Mesodermal cell (in vitro differentiated cells): ENCODE measurements at regions not wholly inside any gene's neighbourhood (a gene's known extent, or its start where the extent isn't known, plus 50 kb on each side); places are given as distances from the start of the nearest gene placed in this dataset.

Experiments used
- H3K27ac ChIP-seq: 2 replicates; pipeline ENCODE4 v1.7.0; 2013; ENCODE audit warnings: mild to moderate bottlenecking, low read depth, low read length, moderate library complexity; ENCODE audit not compliant: severe bottlenecking
- H3K36me3 ChIP-seq: 2 replicates; pipeline ENCODE4 v1.7.1; 2013; ENCODE audit warnings: mild to moderate bottlenecking, low read length, moderate library complexity; ENCODE audit not compliant: control insufficient read depth, insufficient read depth
- H3K4me1 ChIP-seq: one replicate; pipeline ENCODE4 v1.7.1; 2013; ENCODE audit warnings: mild to moderate bottlenecking, low read length; ENCODE audit not compliant: insufficient read depth, control insufficient read depth, poor library complexity, severe bottlenecking
- H3K4me3 ChIP-seq: 2 replicates; pipeline ENCODE4 v1.7.0; 2013; ENCODE audit warnings: low read length, control low read depth, mild to moderate bottlenecking; ENCODE audit not compliant: insufficient read depth, poor library complexity, severe bottlenecking; ENCODE audit errors: extremely low read depth
- H3K9me3 ChIP-seq: 2 replicates; pipeline ENCODE4 v1.7.1; 2013; ENCODE audit warnings: mild to moderate bottlenecking, low read length, moderate library complexity; ENCODE audit not compliant: control insufficient read depth
- WGBS, 2 experiments: methylation state at CpG; one replicate each; pipeline ENCODE4 v1.1.5; 2013; ENCODE audit warnings: missing lambda C conversion rate in 2 of 2; ENCODE audit not compliant: insufficient coverage in 2 of 2; 5-methylcytosine and 5-hydroxymethylcytosine counted together

DNA sequence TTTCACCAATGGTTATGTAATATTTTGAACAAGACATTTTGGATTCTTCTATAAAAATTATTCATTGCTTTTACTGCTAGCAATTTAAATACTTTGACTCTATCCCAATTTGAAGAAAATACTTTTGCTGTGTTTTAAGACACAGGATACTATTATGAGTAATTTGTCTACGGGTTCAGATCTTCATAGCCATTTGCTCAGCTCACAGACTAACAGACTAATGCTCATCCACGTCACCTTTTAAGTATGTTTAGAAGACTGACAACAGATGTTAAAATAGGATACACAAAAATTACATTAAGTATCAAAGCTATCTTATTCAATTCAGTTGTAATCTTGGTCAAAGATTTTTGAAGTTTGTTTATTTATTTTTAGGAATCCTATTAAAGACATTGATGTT lies 251.3 kb upstream of the CHRM2 start:
- Histone ChIP-seq H3K4me3 (no peak overlapping the region), H3K9me3 (no peaks in the 10 kb centered on the region), H3K4me1 (no peaks in the 10 kb centered on the region), H3K36me3 (no peaks in the 10 kb centered on the region), H3K27ac (no peak overlapping the region)
- no CpG with 5 or more reads among the region's 2 CpGs for WGBS, 2 experiments

GRCh38 chr7:136605532-136606329 lies 262.7 kb upstream of the CHRM2 start:
- no peaks in the 10 kb centered on the region for H3K36me3 ChIP-seq
- no peaks in the 10 kb centered on the region for H3K9me3 ChIP-seq
- no peaks in the 10 kb centered on the region for H3K4me1 ChIP-seq
- WGBS, 2 experiments = 86 to 95% methylated on average over 1 to 2 of the region's 2 CpGs
- H3K4me3 ChIP-seq = no peak overlapping the region
- no peak overlapping the region for H3K27ac ChIP-seq

DNA sequence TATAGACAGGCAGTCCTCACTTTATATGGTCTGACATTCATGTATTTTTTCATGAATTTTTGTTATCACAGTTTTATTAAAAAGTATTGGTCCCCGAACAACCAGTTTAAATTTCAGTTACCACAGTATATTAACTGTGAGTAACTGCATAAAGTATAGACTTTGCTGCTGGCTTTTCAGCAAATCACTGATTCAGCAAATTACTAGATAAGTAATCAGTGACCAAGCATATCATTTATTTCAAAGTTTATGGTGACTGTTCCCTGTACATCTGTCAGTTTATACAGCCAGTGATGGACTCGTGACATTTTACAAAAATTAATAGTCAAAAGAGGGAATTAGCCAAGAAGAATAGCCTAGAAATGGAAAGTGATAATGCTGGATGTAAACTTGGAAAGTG lies 266.7 kb upstream of the CHRM2 start:
- H3K27ac ChIP-seq = no peak overlapping the region
- no peaks in the 10 kb centered on the region for H3K9me3 ChIP-seq
- no peak overlapping the region for H3K4me3 ChIP-seq
- 33% methylated on average over 1 of the region's 2 CpGs; no CpG with 5 or more reads in 1 of the 2 experiments for WGBS, 2 experiments
- no peaks in the 10 kb centered on the region for H3K36me3 ChIP-seq
- H3K4me1 ChIP-seq = no peaks in the 10 kb centered on the region

DNA sequence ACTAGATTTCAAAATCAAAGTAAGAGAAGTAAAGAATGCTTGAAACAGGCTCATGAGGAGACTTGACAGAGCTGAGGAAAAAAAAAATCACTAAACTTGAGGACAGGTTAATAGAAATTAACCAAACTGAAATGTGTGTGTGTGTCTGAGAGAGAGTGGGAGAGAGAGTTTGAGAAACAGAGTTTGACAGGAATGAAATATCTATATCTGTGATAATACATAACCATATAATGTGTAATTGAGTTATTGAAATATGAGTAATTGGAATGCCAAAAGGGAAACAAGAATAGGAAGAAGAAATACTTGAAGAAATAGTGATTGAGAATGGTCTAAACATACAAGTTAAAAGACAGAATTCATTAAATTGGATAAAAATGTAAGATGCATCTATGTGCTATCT lies 268.0 kb upstream of the CHRM2 start:
- no peaks in the 10 kb centered on the region for H3K4me1 ChIP-seq

GRCh38 chr7:136594739-136595144 lies 273.7 kb upstream of the CHRM2 start:
- WGBS, 2 experiments = no CpG with 5 or more reads among the region's 1 CpG
- Histone ChIP-seq H3K9me3 (no peaks in the 10 kb centered on the region), H3K36me3 (no peaks in the 10 kb centered on the region), H3K4me3 (no peak overlapping the region), H3K27ac (no peak overlapping the region), H3K4me1 (no peaks in the 10 kb centered on the region)

More for the DNA sequence above, 268.0 kb upstream of the CHRM2 start:
- Histone ChIP-seq H3K4me3 (no peak overlapping the region), H3K36me3 (no peaks in the 10 kb centered on the region), H3K27ac (no peak overlapping the region), H3K9me3 (no peaks in the 10 kb centered on the region)

- Histone ChIP-seq H3K4me3 (no peak overlapping the region), H3K27ac (no peak overlapping the region), H3K9me3 (no peaks in the 10 kb centered on the region), H3K4me1 (no peaks in the 10 kb centered on the region), H3K36me3 (no peaks in the 10 kb centered on the region)
- WGBS, 2 experiments = 100% methylated on average over 1 of the region's 2 CpGs
Measured at GRCh38 chr7:136588216-136588615, 280.2 kb upstream of the CHRM2 start.

DNA sequence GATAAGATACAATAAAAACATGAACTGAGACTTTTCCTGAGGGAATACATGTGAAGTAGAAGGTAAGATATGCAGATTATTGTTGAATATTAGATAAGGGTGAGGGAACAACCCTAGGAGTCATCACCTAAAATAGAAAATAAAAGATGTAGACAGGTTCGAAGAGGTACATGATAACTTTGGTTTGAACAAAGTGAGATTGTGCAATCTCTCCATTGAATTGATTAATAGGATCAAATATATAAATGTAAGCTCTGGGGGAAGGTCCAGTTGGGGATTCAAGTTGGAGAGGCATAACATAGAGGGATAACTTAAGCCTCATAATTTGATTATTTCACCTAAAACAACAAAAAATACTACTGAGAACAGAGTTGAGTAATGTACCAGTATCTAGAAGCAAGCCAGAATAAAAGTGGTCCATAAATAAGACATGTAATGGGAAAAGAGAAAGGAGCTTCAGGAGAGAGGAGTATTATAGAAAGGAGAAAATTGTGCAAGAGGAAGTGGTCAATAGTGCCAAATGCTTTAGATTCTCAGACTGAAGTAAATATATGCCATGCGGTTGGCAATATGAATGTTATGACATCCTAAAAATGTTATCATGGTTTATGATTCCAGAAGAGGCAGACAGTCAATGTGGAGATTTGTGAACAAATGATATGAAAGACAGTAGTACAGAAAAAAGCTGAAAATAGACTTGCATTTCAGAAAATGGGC lies 282.3 kb upstream of the CHRM2 start:
- no peak overlapping the region for H3K4me3 ChIP-seq
- H3K36me3 ChIP-seq = no peaks in the 10 kb centered on the region
- WGBS, 2 experiments = 83 to 88% methylated on average over 1 of the region's 2 CpGs
- no peak overlapping the region for H3K27ac ChIP-seq
- no peaks in the 10 kb centered on the region for H3K4me1 ChIP-seq
- H3K9me3 ChIP-seq = no peaks in the 10 kb centered on the region

DNA sequence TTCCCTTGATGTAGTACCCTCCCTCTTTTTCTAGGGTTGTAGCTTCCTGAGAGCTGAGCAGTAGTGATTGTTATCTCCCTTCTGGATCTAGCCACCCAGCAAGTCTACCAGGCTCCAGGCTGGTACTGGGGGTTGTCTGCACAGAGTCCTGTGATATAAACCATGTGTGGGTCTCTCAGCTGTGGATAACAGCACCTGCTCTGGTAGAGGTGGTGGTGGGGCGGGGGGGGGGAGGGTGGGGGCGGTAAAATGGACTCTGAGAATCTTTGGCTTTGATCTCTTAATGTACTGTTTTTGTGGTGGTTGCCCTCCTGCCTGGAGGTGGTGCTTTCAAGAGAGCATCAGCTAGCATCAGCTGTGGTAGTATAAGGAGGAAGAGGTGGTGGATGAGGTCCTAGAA lies 302.0 kb upstream of the CHRM2 start:
- peaks cover 3% of the 10 kb centered on the region for H3K4me1 ChIP-seq
- no peak overlapping the region for H3K4me3 ChIP-seq
- WGBS, 2 experiments = 80 to 83% methylated on average over 1 of the region's 2 CpGs
- H3K27ac ChIP-seq = no peak overlapping the region
- no peaks in the 10 kb centered on the region for H3K36me3 ChIP-seq
- H3K9me3 ChIP-seq = no peaks in the 10 kb centered on the region

DNA sequence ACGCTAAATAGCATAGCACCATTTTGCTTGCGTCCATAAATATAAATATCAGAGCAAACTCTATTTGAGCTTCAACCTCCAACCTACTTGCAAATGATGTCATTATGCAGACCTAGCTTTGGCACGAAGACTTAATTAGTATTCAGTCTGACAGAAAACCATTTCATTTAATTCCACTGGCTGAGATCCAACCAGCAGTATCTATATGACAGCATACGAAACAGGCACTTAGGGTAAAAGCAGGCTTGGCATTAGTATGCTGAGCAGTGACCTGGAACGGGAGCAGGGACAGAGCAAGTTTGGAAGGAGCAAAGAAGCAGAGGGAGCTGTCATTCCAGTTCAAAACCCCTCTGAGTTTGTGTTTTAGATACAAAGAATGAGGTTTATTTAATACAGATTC lies 312.5 kb upstream of the CHRM2 start:
- Histone ChIP-seq H3K4me3 (no peak overlapping the region), H3K27ac (no peak overlapping the region), H3K9me3 (no peaks in the 10 kb centered on the region), H3K4me1 (no peaks in the 10 kb centered on the region), H3K36me3 (no peaks in the 10 kb centered on the region)
- 83 to 91% methylated on average over 4 to 5 of the region's 5 CpGs for WGBS, 2 experiments

- no peak overlapping the region for H3K27ac ChIP-seq
- no peaks in the 10 kb centered on the region for H3K36me3 ChIP-seq
- H3K4me1 ChIP-seq = no peaks in the 10 kb centered on the region
- WGBS, 2 experiments = no CpG with 5 or more reads among the region's 1 CpG
- H3K9me3 ChIP-seq = no peaks in the 10 kb centered on the region
- H3K4me3 ChIP-seq = no peak overlapping the region
Measured at GRCh38 chr7:136551618-136552017, 316.8 kb upstream of the CHRM2 start.

DNA sequence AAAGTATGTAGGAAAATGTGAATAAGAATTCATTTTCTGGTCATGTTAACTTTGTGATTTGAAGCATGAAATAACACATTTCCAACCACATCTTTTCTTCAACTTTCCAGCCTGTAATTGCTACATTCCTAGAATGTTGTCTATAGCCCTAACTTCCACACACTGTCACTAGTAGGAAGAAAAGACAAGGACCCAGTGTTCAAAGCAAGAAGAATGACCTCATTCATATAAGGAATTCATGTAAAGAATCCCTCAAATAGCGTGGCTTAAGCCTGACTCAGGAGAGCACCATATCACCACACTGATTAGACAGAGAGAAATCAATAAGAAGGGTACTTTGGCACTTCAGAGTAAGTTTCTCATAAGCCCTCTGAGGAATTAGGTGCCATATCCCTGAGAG lies 318.7 kb upstream of the CHRM2 start:
- Histone ChIP-seq H3K9me3 (no peaks in the 10 kb centered on the region), H3K27ac (no peak overlapping the region), H3K4me3 (no peak overlapping the region), H3K4me1 (no peaks in the 10 kb centered on the region), H3K36me3 (no peaks in the 10 kb centered on the region)
- no CpG with 5 or more reads among the region's 1 CpG for WGBS, 2 experiments
